ENCODE measurements at regions not wholly inside any gene's neighbourhood (a gene's known extent, or its start where the extent isn't known, plus 50 kb on each side); places are given as distances from the start of the nearest gene placed in this dataset.
"Not testable (repeated sequence)": the region's sequence is repeated elsewhere in the genome, so short reads cannot be mapped to it uniquely, and the experiment has no call there.

DNA sequence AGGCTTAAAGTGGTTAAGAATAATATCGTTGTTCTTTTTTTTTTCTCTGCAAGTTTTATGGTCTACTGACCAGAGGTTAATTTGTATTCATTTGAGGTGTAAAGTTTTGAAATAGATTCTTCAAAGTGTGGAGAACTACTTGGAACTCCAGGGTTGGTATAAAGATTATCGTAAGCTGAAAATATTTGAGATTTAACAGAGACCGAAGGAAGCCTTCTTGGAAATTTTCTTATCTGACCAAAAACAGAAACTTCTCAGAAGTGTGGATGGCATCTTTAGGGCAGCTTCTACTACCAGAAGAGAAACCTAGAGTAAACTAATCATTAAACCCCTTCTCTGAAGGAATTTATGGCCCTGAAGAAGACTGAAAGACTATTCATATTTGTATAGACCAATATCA is 206.8 kb upstream of the MON1B start:
- DNase-seq = no peak

DNA sequence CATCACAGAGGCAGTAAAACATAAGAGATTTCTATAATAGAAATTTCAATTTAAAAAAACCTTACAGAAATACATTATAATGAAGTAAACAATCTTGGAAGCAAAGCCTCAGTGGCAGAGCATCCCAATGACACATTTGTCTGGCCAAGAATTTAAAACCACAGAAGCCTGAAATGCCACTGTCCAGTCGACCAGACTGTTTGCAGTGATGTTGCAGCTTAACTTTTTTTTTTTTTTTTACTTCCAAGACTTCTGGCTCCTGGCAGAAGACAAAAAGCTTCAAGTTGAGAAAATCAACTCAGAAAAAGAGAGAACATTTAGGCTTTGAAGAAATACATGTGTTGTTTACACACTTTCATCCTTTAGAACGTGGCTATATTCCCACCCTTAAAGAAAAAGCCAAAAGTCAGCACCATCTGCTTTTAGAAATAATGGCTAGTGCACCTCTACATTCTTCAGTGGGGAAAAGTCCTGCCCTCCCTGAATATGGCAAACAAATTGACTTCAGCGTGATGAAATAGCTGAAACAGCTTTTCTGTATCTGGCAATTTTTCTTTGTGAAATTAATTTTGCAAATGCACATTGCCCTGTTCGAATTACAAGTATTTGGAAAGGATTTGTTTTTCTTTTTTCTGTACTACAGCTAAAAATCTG is 205.5 kb upstream of the MON1B start:
- DNase-seq = no peak

DNA sequence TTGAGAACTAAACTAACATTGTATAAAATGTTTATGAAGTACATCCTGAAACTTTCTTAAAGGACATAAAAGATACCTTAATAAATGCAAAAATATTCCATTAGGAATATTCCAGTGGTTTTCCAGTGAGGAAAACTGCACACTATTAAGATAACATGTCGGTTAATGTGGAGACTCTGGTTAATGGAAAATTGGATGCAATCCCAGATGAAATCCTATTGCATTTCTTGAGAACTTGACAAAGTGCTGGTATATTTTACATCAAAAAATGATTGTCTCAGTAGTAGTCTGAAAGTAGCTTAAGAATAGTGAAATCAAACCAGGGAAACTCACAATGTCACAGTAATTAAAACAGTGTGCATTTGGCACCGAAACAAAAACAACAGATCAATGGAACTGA is 202.5 kb upstream of the MON1B start:
- DNase-seq = no peak

DNA sequence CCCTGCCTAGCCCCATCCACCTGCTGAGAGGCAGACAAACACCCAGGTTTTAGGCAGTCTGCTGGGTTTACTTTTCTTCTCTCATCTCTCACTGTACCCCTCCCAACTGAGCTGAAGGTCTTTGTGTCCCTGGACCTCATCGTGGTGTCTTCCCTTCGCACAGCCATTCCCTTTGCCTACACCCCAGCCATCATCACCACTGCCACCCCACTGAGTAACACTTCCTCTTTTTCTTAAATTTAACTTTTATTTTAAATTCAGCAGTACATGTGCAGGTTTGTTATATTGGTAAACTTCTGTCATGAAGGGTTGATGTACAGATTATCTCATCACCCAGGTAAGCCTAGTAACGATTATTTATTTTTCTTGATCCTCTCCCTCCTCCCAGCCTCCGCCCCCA is 188.3 kb upstream of the MON1B start:
- no peak for DNase-seq

DNA sequence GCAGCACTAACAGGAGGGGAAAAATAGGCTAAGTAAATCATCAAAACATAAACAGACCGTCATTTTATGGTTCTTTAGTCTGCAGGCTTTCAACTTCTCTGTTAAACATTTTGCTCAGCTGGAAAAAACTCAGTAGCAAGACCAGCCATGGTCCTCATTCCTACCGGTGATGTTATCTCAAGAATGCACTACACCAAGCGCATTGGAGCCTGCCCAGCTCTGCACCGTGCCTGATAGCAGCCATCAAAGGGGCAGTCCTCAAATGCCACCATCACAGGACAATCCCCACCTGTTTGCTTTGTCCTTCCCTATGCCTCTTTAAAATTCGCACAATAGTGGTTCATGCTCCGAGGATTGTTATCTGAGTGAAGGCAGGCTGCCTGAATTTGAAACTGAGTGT is 181.5 kb upstream of the MON1B start:
- no peak for DNase-seq

DNA sequence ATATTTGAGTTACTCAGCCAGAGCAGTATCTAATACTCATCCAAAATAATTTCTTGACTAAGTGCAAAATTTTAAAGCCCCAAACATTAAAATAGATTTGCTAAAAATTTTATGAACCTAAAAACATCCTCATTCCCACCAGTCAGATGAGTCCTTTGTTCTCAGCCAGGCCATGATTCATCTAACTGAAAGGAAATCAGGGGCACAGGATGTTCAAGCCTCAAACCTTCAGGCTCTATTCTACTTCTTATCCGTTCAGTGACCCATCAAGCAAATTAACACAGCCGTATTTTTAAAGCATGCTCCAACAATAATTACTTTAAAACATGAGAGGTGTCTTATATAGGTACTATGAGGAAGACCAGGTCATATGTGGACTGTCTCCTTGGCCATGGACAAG is 176.5 kb upstream of the MON1B start:
- no peak for DNase-seq

DNA sequence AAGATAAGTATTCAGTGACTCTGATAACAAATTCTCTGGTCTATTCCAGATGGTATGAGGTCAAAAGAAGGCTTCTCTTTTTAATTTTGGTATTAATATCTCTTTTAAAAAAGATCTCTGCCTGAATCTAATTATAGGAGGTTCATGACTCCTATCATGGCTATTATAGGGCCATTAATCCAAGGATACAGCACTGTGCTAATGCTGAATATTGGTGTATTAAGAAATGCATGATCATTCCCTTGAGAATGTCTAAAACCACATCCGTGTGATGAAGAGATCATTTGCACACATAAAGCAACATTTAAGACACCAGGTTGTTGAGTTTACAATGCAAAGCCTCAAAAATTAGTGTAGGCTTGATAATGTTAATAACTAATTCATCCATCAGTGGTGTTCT is 160.4 kb upstream of the MON1B start:
- no peak for DNase-seq

DNA sequence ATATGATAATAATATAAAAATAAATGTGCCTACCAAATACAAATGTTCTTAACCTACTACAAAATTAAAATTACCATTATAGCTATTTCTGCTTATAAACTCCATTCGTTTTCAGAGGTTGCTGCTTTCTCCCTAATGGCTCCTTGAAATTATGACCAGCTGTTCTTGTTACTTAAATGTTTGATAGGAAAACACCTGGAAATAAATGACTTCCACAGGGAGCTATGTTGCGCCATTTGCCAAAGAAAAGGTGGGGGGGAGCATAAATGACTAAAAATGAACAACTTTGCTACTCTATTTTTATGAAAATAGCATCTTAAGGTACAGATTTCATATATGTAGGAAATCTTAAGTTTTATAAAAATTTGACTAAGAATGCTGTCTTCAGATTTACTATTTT is 157.5 kb upstream of the MON1B start:
- no peak for DNase-seq

DNA sequence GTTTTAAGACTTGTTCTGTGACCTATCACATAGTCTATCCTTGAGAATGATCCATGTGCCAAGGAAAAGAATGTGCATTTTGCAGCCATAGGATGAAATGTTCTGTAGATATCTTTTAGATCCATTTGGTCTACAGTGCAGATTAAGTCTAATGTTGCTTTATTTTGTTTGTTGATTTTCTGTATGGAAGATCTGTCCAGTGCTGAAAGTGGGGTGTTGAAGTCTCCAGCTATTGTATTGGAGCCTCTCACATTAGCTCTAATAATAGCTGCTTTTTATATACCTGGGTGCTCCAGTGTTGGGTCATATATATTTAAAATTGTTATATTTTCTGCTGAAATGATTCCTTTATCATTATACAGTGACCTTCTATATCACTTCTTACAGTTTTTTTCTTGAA is 155.6 kb upstream of the MON1B start:
- no peak for DNase-seq

DNA sequence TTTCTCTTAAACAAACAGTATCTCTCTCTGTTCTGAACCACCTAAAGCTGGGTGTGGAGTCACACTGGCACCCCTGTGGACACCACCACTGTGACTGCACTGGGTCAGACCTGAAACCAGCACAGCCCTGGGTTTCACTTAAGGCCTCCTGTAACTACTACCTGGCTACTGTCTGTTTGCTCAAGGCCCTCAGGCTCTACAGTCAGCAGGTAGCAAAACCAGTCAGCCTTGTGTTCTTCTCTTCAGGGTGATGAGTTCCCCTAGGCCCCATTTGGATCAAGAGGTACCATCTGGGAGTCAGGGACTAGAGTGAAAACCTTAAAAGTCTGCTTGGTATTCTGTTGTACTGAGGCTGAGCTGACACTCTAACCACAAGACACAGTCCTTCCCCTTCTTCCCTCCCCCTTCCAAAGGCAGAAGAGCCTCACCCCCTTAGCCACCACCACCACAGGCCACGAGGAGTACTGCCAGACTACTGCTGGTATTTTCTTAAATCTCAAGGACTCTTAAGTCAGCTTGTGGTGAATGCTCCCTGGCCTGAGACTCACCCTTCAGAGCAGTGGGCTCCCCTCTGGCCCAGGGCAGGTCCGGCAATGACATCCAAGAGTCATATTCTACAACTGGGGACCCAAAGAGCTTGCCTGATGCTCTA is 153.2 kb upstream of the MON1B start:
- no peak for DNase-seq

DNA sequence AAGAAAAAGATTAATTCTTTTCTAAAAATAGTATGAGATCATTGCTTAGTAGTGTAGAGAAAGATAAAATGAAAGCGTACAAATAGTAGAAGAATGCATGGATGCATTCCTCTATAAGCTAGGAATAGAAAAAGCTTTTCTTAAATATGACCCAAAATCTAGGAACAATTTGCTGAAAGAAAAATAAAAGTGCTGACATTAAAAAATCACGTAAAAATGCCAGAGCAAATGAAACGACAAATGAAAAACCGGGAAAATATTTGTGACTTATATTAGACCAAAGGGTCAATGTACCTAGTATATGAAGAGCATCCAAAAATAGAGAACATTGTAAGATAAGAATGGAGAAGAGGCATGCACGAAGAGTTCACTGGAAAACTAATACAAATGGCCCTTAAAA is 149.5 kb upstream of the MON1B start:
- DNase-seq = no peak

DNA sequence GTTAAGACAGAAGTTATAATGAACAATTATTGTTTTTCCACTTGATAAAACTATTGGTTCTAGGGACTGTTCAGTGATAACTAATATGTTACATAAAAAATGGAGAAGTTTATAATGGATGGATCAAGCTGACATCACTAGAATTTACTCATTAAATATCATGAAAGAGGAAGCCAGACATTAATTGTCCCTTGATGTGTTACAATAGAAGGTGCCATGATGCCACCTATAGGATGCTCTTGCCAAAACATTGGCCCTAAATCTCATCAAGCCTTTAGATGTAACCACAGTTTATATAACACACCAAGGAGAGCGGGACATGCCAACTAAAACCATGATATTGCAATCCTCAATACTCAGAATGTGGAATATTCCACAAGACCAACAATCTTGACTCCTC is 147.9 kb upstream of the MON1B start:
- no peak for DNase-seq

DNA sequence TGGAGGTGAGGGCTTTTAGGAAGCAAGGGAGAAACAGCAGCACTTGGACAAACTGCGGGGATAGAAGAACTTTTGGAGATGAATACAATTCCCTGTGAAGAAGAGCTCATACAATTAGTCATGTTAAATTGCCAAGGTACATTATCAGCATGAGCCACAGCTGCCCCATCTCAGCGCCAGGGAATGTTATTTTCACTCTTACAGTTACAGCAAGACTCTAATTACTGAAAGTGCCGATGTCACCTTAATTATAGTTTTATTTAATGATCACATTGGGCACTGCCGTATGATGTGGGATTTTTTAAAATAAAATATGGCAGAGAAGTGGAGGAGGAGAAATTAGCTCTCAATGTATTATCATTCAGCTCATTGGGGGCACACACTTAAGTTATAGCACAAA is 144.8 kb upstream of the MON1B start:
- no peak for DNase-seq

DNA sequence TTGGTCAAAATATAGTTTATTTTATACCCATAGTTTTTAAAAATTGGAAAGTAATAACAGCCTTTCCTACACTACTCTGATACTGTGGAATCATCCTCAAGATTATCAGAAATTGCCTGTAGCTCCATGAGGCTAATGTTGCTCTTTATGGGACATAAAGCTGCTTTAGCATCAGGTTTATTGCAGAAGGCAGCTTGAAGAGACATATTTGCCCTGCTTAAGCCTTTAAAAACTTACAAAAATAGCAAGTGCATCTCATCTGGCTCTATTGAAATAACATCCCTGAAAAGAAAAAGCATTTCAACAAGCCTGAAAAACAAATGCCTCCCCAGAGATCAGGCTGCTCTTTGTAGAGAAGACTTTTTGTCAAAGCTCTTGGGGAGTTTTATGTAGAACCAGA is 142.9 kb upstream of the MON1B start:
- no peak for DNase-seq

DNA sequence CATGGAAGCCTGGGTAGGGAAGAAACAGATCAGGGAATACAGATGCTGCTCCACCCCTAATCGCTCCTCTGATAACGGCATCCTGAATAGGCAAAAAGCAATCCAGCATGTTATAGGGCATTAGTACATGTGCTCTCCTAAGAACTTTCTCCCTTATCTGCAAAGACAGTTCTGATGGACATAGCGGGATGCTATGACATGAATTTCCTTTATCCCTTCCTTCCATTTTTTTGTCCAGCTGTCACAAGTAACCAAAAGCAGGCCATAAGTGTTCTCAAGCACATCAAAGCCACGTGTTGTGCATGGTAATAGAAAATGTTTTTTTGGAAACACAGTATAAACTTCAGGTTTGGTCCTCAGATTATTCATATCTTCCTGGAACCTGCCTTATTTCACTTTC is 141.4 kb upstream of the MON1B start:
- DNase-seq = no peak

DNA sequence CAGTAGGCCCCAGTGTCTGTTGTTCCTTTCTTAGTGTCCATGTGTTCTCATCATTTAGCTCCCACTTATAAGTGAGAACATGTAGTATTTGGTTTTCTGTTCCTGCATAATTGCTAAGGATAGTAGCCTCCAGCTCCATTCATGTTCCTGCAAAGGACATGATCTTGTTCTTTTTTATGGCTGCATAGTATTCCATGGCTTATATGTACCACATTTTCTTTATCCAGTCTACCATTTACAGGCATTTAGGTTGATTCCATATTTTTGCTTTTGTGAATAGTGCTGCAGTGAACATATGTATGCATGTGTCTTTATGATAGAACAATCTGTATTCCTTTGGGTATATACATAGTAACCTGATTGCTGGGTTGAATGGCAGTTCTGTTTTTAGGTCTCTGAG is 134.4 kb upstream of the MON1B start:
- not testable (repeated sequence) for DNase-seq

DNA sequence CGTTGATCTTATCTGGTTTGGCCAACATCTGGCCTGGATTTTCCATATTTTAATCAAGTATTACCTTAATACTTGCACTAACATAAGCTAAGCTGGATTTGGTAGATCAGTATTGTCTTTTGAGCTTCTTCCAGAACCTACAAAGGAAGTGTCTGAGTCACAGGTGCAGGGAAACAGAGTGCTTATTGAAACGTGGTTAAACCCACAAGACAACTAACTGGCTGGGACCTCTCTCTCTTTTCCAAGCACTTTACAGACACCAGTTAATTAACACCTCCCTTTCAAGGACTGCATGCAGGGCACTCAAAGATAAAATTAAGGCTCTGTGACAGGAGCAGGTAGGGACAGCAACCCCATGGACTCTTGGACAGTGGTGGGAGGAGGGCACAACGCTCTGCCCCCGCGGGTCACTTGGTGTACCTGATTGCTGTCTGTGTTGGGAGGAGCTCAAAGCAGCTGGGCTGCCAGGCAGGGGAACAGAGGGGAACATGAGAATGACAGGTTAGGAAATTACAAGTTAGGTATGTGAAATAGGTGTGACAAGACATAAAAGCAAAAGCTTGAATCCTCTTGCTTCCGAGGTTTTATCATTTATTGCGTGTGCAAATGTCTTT is 133.7 kb upstream of the MON1B start:
- DNase-seq = no peak

DNA sequence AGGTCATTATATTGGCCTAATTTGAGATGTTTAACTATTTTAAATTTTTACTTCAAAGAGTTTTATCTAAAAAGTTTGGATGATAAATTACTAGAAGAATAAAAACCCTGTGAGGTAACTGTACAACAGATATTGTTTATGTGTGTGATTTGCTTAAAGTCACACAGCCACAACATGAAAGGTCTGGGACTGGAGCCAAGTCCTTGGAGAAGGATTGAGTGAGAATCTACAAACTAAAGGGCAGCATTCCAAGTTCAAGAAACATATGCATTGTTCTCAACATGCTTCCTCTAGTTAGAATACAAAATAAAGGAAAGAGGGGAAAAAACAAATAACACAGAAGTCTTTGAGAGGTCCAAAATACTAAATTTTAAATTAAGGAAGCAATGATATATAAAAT is 131.5 kb upstream of the MON1B start:
- DNase-seq = no peak

DNA sequence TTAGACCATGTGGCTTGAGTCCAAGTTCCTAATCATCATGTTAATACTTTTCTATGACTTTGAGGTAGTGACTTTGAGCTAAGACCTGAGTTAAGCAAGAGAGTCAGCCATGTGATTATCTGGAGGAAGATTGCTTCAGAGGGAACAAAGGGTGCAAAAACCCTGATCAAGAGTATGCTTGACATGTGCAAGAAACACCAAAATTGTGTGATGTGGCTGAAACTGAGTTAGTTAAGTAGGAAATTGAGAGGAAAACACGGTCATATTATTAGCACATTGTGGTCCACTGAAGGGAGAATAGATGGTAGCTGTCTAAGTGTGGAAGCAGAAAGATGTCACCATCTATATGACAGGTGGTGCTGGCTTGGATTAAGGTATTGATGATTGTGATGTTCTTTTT is 130.4 kb upstream of the MON1B start:
- no peak for DNase-seq

DNA sequence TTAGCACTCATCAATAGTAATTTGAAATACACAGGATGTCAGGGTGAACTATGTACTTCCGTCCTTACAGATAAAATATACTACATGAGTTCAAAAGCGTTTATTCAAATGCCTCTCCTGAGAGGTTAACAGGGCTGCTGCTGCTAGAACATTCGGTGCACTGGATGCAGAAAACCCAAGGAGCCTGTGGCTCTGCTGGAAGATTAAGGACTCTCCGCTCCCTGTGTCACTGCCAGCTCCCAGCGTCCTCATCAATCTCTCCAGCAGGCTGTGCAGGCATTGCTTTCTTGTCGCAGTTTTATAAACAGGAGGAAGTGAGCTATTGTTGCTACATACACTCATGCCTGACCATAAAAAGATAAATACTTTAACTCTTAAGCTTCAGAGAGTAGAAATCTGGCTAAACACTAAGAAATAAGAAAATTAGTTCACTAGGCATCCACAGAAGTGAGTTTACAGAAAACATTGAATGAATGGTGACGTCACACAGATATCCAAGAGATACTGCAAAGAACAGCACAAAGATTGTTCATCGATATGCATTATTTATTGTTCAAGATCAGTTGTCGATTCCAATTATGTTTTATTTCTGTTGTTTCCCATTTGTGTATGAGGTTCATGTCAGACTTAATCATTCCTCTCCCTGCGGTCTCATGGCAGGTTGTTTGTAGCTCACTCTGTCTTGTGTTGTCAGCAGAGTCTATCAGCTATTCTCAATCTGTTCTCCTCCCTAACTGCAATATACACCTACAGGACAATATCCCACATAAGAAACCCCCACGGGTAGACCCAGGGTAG is 127.9 kb upstream of the MON1B start:
- no peak for DNase-seq

DNA sequence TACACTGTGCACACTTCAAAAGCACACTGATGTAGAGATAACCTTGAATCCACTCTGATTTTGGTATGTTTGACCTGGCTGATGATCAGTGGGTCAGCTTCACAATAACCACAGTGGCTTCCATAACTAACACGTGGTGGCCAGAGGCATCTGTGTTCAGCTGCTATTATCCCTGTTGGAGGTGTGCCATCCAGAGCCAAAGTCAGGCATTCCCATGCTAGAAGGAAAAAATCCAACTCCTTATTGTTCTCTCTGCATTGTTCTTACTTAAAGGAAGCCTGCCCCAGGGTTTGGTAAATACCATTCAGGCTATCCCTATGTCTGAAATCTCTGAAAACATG is 127.3 kb upstream of the MON1B start:
- no peak for DNase-seq

DNA sequence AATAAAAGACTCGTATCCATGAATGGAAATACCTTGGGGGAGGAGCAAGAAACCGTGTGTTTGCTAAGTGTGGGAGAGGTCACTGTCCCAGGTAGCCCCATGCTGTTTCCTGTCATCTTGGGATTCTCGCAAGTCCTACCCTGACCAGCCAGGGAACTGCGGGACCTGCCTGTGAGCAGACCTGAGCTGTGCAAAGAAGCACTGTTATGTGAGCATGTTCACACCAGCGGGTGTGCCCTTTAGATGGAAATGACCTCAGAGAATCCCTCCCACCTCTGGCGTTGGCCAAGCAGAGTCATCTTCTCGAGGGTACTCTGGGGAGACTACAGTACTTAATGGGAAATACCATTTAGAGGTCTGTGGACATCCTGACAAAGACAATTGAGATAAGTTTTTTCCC is 127.0 kb upstream of the MON1B start:
- no peak for DNase-seq

DNA sequence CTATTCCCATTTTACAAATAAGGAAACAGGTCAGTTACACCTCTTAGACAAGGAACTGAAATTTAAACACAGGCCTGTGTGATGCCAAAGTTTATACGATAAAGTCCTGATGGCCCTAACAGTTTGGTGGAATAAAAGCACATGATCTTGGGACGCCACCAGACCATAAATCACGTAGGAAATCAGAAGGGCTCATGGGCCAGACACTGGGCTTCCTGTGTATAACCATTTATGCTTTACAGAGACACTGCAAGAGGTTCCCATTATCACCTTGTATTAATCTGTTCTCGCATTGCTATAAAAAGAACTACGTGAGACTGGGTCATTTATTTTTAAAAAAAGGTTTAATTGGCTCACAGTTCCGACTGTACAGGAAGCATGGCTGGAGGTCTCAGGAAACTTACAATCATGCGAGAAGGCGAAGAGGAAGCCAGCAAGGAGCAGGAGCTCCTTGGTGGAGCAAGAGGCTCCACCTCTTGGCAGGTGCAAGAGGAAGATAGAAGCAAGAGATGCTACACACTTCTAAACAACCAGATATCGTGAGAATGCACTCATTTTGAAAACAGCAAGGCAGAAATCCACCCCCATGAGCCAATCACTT is 124.0 kb upstream of the MON1B start:
- no peak for DNase-seq

All from occipital lobe (tissue), 1 donor.